Activated CD4-positive, alpha-beta T cell treated with anti-CD3 and anti-CD28 coated beads, Interleukin-2, amount 50 U/mL, for 16 hours (primary cell): ENCODE measurements at regions not wholly inside any gene's neighbourhood (a gene's known extent, or its start where the extent isn't known, plus 50 kb on each side); places are given as distances from the start of the nearest gene placed in this dataset.

Source experiments
- DNase-seq: peaks from one replicate; pipeline ENCODE4 v3.0.0-alpha.2; 2020

GRCh38 chr2:56444339-56444738 is 260.5 kb downstream of the CCDC85A start:
- DNase-seq: no peak

- DNase-seq: no peak
Measured at GRCh38 chr2:56448403-56449001, 264.7 kb downstream of the CCDC85A start.

GRCh38 chr2:56449002-56449431 is 265.2 kb downstream of the CCDC85A start:
- DNase-seq: no peak

- DNase-seq: no peak
Measured at GRCh38 chr2:56449449-56449860, 265.7 kb downstream of the CCDC85A start.

GRCh38 chr2:56450047-56450446 is 266.3 kb downstream of the CCDC85A start:
- no peak for DNase-seq

- DNase-seq: no peak
Measured at GRCh38 chr2:56450772-56451171, 267.0 kb downstream of the CCDC85A start.

GRCh38 chr2:56455642-56456041 is 271.9 kb downstream of the CCDC85A start:
- DNase-seq: no peak

GRCh38 chr2:56456791-56457190 is 273.0 kb downstream of the CCDC85A start:
- no peak for DNase-seq

GRCh38 chr2:56460508-56460907 is 276.7 kb downstream of the CCDC85A start:
- no peak for DNase-seq

- no peak for DNase-seq
Measured at GRCh38 chr2:56464066-56464465, 280.3 kb downstream of the CCDC85A start.

- DNase-seq: no peak
Measured at GRCh38 chr2:56464613-56465012, 280.8 kb downstream of the CCDC85A start.

- no peak for DNase-seq
Measured at GRCh38 chr2:56465491-56465890, 281.7 kb downstream of the CCDC85A start.

- DNase-seq: no peak
Measured at GRCh38 chr2:56473524-56473923, 289.7 kb downstream of the CCDC85A start.

- no peak for DNase-seq
Measured at GRCh38 chr2:56474412-56475158, 290.8 kb downstream of the CCDC85A start.

- DNase-seq: no peak
Measured at GRCh38 chr2:56475191-56475590, 291.4 kb downstream of the CCDC85A start.

GRCh38 chr2:56476509-56477071 is 292.8 kb downstream of the CCDC85A start:
- no peak for DNase-seq

GRCh38 chr2:56478027-56478426 is 294.2 kb downstream of the CCDC85A start:
- DNase-seq: no peak

GRCh38 chr2:56483081-56483480 is 299.3 kb downstream of the CCDC85A start:
- no peak for DNase-seq

- DNase-seq: no peak
Measured at GRCh38 chr2:56484906-56485305, 301.1 kb downstream of the CCDC85A start.

- DNase-seq: no peak
Measured at GRCh38 chr2:56500317-56500716, 316.5 kb downstream of the CCDC85A start.

- no peak for DNase-seq
Measured at GRCh38 chr2:56502616-56503015, 318.8 kb downstream of the CCDC85A start.

- no peak for DNase-seq
Measured at GRCh38 chr2:56505885-56506284, 322.1 kb downstream of the CCDC85A start.

GRCh38 chr2:56508662-56509061 is 324.9 kb downstream of the CCDC85A start:
- no peak for DNase-seq

- DNase-seq: no peak
Measured at GRCh38 chr2:56510610-56511009, 326.8 kb downstream of the CCDC85A start.
